ENCODE measurements at regions not wholly inside any gene's neighbourhood (a gene's known extent, or its start where the extent isn't known, plus 50 kb on each side); places are given as distances from the start of the nearest gene placed in this dataset.

- TF ChIP-seq CTCF (IDR thresholded peaks at IDR 0.05) (no peak), EP300 (IDR thresholded peaks at IDR 0.05) (no peak), POLR2A (IDR thresholded peaks at IDR 0.05) (no peak), POLR2AphosphoS5 (IDR thresholded peaks at IDR 0.05) (no peak)
Measured at GRCh38 chr4:11704186-11704830, 275.6 kb upstream of the HS3ST1 start.

All from sigmoid colon (tissue), 4 donors.